ENCODE measurements at regions not wholly inside any gene's neighbourhood (a gene's known extent, or its start where the extent isn't known, plus 50 kb on each side); places are given as distances from the start of the nearest gene placed in this dataset.

- TF ChIP-seq CTCF (IDR thresholded peaks at IDR 0.05; ENCODE audit: low read depth, low read length) = no peak
- no peak for TF ChIP-seq POLR2A (IDR thresholded peaks at IDR 0.05; ENCODE audit: extremely low read depth, insufficient read length)
Measured at GRCh38 chr5:30693326-30693725, 500.2 kb upstream of the CDH6 start.
